Panc1 (cell line): ENCODE measurements at regions not wholly inside any gene's neighbourhood (a gene's known extent, or its start where the extent isn't known, plus 50 kb on each side); places are given as distances from the start of the nearest gene placed in this dataset.

ENCODE experiments used
- POLR2AphosphoS5 ChIP-seq: IDR thresholded peaks from 2 replicates; pipeline ENCODE4 v1.6.1; 2012; ENCODE audit warnings: mild to moderate bottlenecking, low read depth, low read length, moderate library complexity
- REST ChIP-seq, 2 experiments: IDR thresholded peaks; 2 replicates each; pipeline ENCODE4 v1.6.1; 2011 to 2012; ENCODE audit warnings: low read depth in 2 of 2, control low read depth in 1 of 2, low read length in 1 of 2, mild to moderate bottlenecking in 1 of 2, moderate library complexity in 1 of 2; ENCODE audit not compliant: insufficient read depth in 1 of 2
- TF ChIP-seq, protein P1 (sequence below): fragments of 450-650 bp; IDR thresholded peaks from 2 replicates; pipeline ENCODE4 v1.5.1; 2017; ENCODE audit warnings: mild to moderate bottlenecking

GRCh38 chr13:106118996-106119395 is 416.5 kb downstream of the EFNB2 start:
- TF ChIP-seq REST (IDR thresholded peaks at IDR 0.05; ENCODE audit: insufficient read depth in 1 of 2, low read depth in 2 of 2, low read length in 1 of 2) (no peak), POLR2AphosphoS5 (no peak)
- TF ChIP-seq, protein P1, sequence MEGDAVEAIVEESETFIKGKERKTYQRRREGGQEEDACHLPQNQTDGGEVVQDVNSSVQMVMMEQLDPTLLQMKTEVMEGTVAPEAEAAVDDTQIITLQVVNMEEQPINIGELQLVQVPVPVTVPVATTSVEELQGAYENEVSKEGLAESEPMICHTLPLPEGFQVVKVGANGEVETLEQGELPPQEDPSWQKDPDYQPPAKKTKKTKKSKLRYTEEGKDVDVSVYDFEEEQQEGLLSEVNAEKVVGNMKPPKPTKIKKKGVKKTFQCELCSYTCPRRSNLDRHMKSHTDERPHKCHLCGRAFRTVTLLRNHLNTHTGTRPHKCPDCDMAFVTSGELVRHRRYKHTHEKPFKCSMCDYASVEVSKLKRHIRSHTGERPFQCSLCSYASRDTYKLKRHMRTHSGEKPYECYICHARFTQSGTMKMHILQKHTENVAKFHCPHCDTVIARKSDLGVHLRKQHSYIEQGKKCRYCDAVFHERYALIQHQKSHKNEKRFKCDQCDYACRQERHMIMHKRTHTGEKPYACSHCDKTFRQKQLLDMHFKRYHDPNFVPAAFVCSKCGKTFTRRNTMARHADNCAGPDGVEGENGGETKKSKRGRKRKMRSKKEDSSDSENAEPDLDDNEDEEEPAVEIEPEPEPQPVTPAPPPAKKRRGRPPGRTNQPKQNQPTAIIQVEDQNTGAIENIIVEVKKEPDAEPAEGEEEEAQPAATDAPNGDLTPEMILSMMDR, result no peak
